VCaP (cell line): ENCODE measurements at regions not wholly inside any gene's neighbourhood (a gene's known extent, or its start where the extent isn't known, plus 50 kb on each side); places are given as distances from the start of the nearest gene placed in this dataset.
A peak's percentile ranks its signal among the peaks of the same experiment; 100 is the strongest.

Experiments
- H3K27ac ChIP-seq: fragments of 450-650 bp; 2 replicates; pipeline ENCODE4 v1.5.1; 2017
- CTCF ChIP-seq: fragments of 450-650 bp; conservative IDR thresholded peaks from 2 replicates; pipeline ENCODE4 v1.5.1; 2017; ENCODE audit warnings: mild to moderate bottlenecking, moderate library complexity

- H3K27ac ChIP-seq = peak overlapping the region; percentile 5; the same call in 1 of the 2 replicates
- no peak for TF ChIP-seq CTCF
Measured at GRCh38 chr2:64820901-64821300, 167.2 kb upstream of the SERTAD2 start.

GRCh38 chr2:64823794-64824193 lies 165.4 kb upstream of the SLC1A4 start:
- no peak overlapping the region for H3K27ac ChIP-seq
- no peak for TF ChIP-seq CTCF

- TF ChIP-seq CTCF = no peak
- no peak overlapping the region for H3K27ac ChIP-seq
Measured at GRCh38 chr2:64825831-64826491, 163.2 kb upstream of the SLC1A4 start.

- H3K27ac ChIP-seq = no peak overlapping the region
- no peak for TF ChIP-seq CTCF
Measured at GRCh38 chr2:64826703-64827102, 162.5 kb upstream of the SLC1A4 start.

- no peak overlapping the region for H3K27ac ChIP-seq
Measured at GRCh38 chr2:64828261-64828660, 160.9 kb upstream of the SLC1A4 start.

GRCh38 chr2:64829525-64829924 lies 159.7 kb upstream of the SLC1A4 start:
- no peak overlapping the region for H3K27ac ChIP-seq
- TF ChIP-seq CTCF = no peak

More at GRCh38 chr2:64828261-64828660, 160.9 kb upstream of the SLC1A4 start:
- no peak for TF ChIP-seq CTCF

GRCh38 chr2:64831134-64831976 lies 157.8 kb upstream of the SLC1A4 start:
- no peak overlapping the region for H3K27ac ChIP-seq
- TF ChIP-seq CTCF = peak; percentile 65
